Spleen (tissue), 7 donors: ENCODE measurements at regions not wholly inside any gene's neighbourhood (a gene's known extent, or its start where the extent isn't known, plus 50 kb on each side); places are given as distances from the start of the nearest gene placed in this dataset.

ENCODE experiments used
- CTCF ChIP-seq, 11 experiments: fragments of 200-600 bp in 7 of 11; fragments of 450-650 bp in 4 of 11; sonication (generic) in 4 of 11; IDR thresholded peaks in 8 of 11; conservative IDR thresholded peaks in 3 of 11; 1 replicate in 7 of 11; 2 replicates in 4 of 11; pipeline versions ENCODE4 v1.4.0 to v1.8.0; 2016 to 2021; ENCODE audit warnings: antibody characterized with exemption in 11 of 11, inconsistent platforms in 4 of 11, mild to moderate bottlenecking in 1 of 11
- POLR2AphosphoS5 ChIP-seq, 3 donors: sonication (generic); formaldehyde crosslinking; IDR thresholded peaks; one replicate each; pipeline ENCODE4 v1.5.1; 2017; ENCODE audit warnings: antibody characterized with exemption in 3 of 3
- donor health status: DM: no; HTN: no; CAD: no; lungs with moderate emphysema.
- donor health status: DM: no; HTN: no; CAD: no.
- donor health status: DM: no; HTN: no; CAD: no.

DNA sequence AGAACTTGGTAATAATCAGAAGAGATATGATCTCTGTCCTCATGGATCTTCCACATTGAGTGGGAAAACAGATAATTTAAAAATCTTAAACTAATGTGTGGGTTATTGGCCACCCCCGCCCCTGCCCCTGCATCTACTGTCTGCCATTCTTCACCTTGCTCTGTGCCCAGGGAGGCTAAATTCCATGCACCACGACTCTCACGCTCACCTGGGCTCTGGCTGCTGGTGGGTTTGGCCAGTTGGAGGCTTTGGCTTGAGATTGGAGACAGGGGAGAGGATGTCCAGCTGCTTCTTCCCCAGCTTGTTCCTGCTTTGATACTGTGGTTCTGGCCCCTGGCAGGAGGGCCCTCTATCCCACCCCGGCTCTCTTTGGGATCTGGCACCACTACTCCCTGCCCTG, 127.9 kb downstream of the IRX5 start:
- no peak for TF ChIP-seq CTCF (IDR thresholded peaks at IDR 0.05 in 8 of 11, conservative IDR thresholded peaks at IDR 0.05 in 3 of 11)
- no peak for TF ChIP-seq POLR2AphosphoS5 (IDR thresholded peaks at IDR 0.05)
